SK-N-SH (cell line): ENCODE measurements at regions not wholly inside any gene's neighbourhood (a gene's known extent, or its start where the extent isn't known, plus 50 kb on each side); places are given as distances from the start of the nearest gene placed in this dataset.

Experiments
- EP300 ChIP-seq, 2 experiments: IDR thresholded peaks; 2 replicates each; pipeline versions ENCODE4 v1.4.0 to v1.6.1; 2012; ENCODE audit warnings: borderline replicate concordance in 1 of 2, low read depth in 1 of 2, low read length in 1 of 2
- EZH2phosphoT487 ChIP-seq: fragments of 200-600 bp; sonication (generic); IDR thresholded peaks from 2 replicates; pipeline ENCODE4 v1.6.1; 2017; ENCODE audit warnings: low read depth, mixed run types, mild to moderate bottlenecking, antibody characterized with exemption, moderate library complexity, borderline replicate concordance
- GABPA ChIP-seq: IDR thresholded peaks from 2 replicates; pipeline ENCODE4 v1.4.0; 2012; ENCODE audit warnings: low read depth, mild to moderate bottlenecking
- GATA2 ChIP-seq: sonication (generic); formaldehyde crosslinking; IDR thresholded peaks from 2 replicates; pipeline ENCODE4 v1.5.0; 2020; ENCODE audit warnings: mild to moderate bottlenecking, missing genetic modification reagents
- IRF3 ChIP-seq: fragments of 150-350 bp; IDR thresholded peaks from 2 replicates; pipeline ENCODE4 v1.6.1; 2016; ENCODE audit warnings: mild to moderate bottlenecking, low read depth, low read length
- NRF1 ChIP-seq: IDR thresholded peaks from 2 replicates; pipeline ENCODE4 v1.6.1; 2012; ENCODE audit warnings: low read depth, mild to moderate bottlenecking, low read length
- POLR2AphosphoS5 ChIP-seq: IDR thresholded peaks from 2 replicates; pipeline ENCODE4 v1.6.1; 2012; ENCODE audit warnings: low read depth, low read length
- RCOR1 ChIP-seq: fragments of 150-350 bp; IDR thresholded peaks from 2 replicates; pipeline ENCODE4 v1.6.1; 2017; ENCODE audit warnings: antibody characterized with exemption, low read length
- RFX5 ChIP-seq: IDR thresholded peaks from 2 replicates; pipeline ENCODE4 v1.6.1; 2012; ENCODE audit warnings: mild to moderate bottlenecking, improper control_type of control experiment, low read length
- SIN3A ChIP-seq: IDR thresholded peaks from 2 replicates; pipeline ENCODE4 v1.6.1; 2012; ENCODE audit warnings: low read depth, mild to moderate bottlenecking, low read length, moderate library complexity, borderline replicate concordance
- TAF1 ChIP-seq: IDR thresholded peaks from 2 replicates; pipeline ENCODE4 v1.6.1; 2012; ENCODE audit warnings: low read depth, mild to moderate bottlenecking, low read length, moderate library complexity, borderline replicate concordance
- USF1 ChIP-seq: IDR thresholded peaks from 2 replicates; pipeline ENCODE4 v1.4.0; 2012; ENCODE audit warnings: low read depth, borderline replicate concordance
- TF ChIP-seq, protein P1 (sequence below): fragments of 200-600 bp; sonication (generic); IDR thresholded peaks from 2 replicates; pipeline ENCODE4 v1.6.1; 2017; ENCODE audit warnings: antibody characterized with exemption, mild to moderate bottlenecking, moderate library complexity
- TF ChIP-seq, protein P2 (sequence below): IDR thresholded peaks from 2 replicates; pipeline ENCODE4 v1.4.0; 2012; ENCODE audit warnings: low read depth

GRCh38 chr16:76204249-76204648 is 73.0 kb upstream of the CNTNAP4 start:
- TF ChIP-seq, protein P1, sequence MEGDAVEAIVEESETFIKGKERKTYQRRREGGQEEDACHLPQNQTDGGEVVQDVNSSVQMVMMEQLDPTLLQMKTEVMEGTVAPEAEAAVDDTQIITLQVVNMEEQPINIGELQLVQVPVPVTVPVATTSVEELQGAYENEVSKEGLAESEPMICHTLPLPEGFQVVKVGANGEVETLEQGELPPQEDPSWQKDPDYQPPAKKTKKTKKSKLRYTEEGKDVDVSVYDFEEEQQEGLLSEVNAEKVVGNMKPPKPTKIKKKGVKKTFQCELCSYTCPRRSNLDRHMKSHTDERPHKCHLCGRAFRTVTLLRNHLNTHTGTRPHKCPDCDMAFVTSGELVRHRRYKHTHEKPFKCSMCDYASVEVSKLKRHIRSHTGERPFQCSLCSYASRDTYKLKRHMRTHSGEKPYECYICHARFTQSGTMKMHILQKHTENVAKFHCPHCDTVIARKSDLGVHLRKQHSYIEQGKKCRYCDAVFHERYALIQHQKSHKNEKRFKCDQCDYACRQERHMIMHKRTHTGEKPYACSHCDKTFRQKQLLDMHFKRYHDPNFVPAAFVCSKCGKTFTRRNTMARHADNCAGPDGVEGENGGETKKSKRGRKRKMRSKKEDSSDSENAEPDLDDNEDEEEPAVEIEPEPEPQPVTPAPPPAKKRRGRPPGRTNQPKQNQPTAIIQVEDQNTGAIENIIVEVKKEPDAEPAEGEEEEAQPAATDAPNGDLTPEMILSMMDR: no peak
- TF ChIP-seq SIN3A (no peak), GABPA (no peak), USF1 (no peak), EP300 (IDR thresholded peaks at IDR 0.05; ENCODE audit: borderline replicate concordance in 1 of 2, low read depth in 1 of 2, low read length in 1 of 2) (no peak), POLR2AphosphoS5 (no peak), IRF3 (no peak), TAF1 (no peak), RFX5 (no peak), RCOR1 (no peak), EZH2phosphoT487 (no peak), GATA2 (CRISPR knock-in tag) (no peak), NRF1 (no peak)
- TF ChIP-seq, protein P2, sequence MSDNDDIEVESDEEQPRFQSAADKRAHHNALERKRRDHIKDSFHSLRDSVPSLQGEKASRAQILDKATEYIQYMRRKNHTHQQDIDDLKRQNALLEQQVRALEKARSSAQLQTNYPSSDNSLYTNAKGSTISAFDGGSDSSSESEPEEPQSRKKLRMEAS: no peak
